DOHH2 (cell line): ENCODE measurements at regions not wholly inside any gene's neighbourhood (a gene's known extent, or its start where the extent isn't known, plus 50 kb on each side); places are given as distances from the start of the nearest gene placed in this dataset.

ENCODE experiments used
- EZH2phosphoT487 ChIP-seq: fragments of 200-600 bp; sonication (generic); IDR thresholded peaks from 2 replicates; pipeline ENCODE4 v1.6.1; 2017; ENCODE audit warnings: borderline replicate concordance, mild to moderate bottlenecking, antibody characterized with exemption, low read length, moderate library complexity, mixed read lengths
- TF ChIP-seq, protein P1 (sequence below): fragments of 200-600 bp; sonication (generic); IDR thresholded peaks from one replicate; pipeline ENCODE4 v1.5.1; 2014; ENCODE audit warnings: antibody characterized with exemption, mild to moderate bottlenecking, low read depth, low read length; ENCODE audit not compliant: poor library complexity, severe bottlenecking

DNA sequence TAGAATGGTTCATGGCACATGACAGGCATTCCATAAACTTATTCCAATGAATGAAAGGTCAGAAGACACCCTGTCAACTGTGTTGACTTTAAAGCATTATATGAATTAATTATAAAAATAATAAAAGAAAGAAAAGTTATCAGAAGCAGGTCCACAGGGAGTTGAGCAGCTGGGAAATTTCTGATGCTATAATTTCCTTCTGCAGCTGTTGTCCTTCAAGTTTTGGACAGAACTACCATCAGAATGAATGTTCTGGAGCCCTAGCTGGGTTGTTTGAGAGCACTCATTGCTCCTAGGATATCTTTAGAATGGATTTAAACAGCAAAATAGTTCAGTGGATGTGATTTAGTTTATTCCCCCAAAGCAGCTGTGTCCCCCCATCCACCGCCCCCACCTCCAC, 232.4 kb upstream of the PROK2 start:
- TF ChIP-seq, protein P1, sequence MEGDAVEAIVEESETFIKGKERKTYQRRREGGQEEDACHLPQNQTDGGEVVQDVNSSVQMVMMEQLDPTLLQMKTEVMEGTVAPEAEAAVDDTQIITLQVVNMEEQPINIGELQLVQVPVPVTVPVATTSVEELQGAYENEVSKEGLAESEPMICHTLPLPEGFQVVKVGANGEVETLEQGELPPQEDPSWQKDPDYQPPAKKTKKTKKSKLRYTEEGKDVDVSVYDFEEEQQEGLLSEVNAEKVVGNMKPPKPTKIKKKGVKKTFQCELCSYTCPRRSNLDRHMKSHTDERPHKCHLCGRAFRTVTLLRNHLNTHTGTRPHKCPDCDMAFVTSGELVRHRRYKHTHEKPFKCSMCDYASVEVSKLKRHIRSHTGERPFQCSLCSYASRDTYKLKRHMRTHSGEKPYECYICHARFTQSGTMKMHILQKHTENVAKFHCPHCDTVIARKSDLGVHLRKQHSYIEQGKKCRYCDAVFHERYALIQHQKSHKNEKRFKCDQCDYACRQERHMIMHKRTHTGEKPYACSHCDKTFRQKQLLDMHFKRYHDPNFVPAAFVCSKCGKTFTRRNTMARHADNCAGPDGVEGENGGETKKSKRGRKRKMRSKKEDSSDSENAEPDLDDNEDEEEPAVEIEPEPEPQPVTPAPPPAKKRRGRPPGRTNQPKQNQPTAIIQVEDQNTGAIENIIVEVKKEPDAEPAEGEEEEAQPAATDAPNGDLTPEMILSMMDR = no peak
- TF ChIP-seq EZH2phosphoT487 = no peak
